Panc1 (cell line): ENCODE measurements at regions not wholly inside any gene's neighbourhood (a gene's known extent, or its start where the extent isn't known, plus 50 kb on each side); places are given as distances from the start of the nearest gene placed in this dataset.

ENCODE experiments used
- ATAC-seq: fragments of 200-7000 bp; cut with Tn5 transposase; 2 replicates; pipeline ENCODE4 v1.9.1; 2020; ENCODE audit warnings: mild to moderate bottlenecking, moderate library complexity
- BruUV-seq: library from RNA; stranded (reverse); fragments of 400-500 nt; replicated peaks from 2 replicates; lab custom pipeline; 2021; lab: Mats Ljungman, UMichigan
- CTCF ChIA-PET: fragments of 300-600 bp; sonication (Branson Sonifier 250); formaldehyde crosslinking; loops from one replicate; lab custom pipeline; 2022; ENCODE audit warnings: antibody characterized with exemption; lab: Charles Lee
- POLR2A ChIA-PET: fragments of 300-600 bp; sonication (Branson Sonifier 250); formaldehyde crosslinking; loops from one replicate; lab custom pipeline; 2022; ENCODE audit warnings: antibody characterized with exemption; lab: Charles Lee
- DNase-seq: peaks from one replicate; pipeline ENCODE4 v3.0.0-alpha.2; 2010; ENCODE audit warnings: low read depth, low spot score
- H3K27ac ChIP-seq: 2 replicates; pipeline ENCODE4 v1.5.1; 2011; ENCODE audit warnings: mild to moderate bottlenecking, low read length, inconsistent platforms
- H3K27me3 ChIP-seq: fragments of 200-500 bp; sonication (Bioruptor generic); 2 replicates; pipeline ENCODE4 v1.6.0; 2014; ENCODE audit warnings: low read length, inconsistent platforms; ENCODE audit not compliant: control insufficient read depth, insufficient read depth
- H3K36me3 ChIP-seq: fragments of 200-500 bp; sonication (Bioruptor generic); 2 replicates; pipeline ENCODE4 v1.5.1; 2014; ENCODE audit warnings: inconsistent platforms, mild to moderate bottlenecking, low read length, moderate library complexity; ENCODE audit not compliant: control insufficient read depth, insufficient read depth
- H3K4me1 ChIP-seq: 2 replicates; pipeline ENCODE4 v1.5.1; 2011; ENCODE audit warnings: inconsistent platforms, mild to moderate bottlenecking, low read length, moderate library complexity; ENCODE audit not compliant: control insufficient read depth, insufficient read depth
- H3K4me3 ChIP-seq, 2 experiments: 2 replicates each; pipeline ENCODE4 v1.5.1; 2011 to 2012; ENCODE audit warnings: low read depth in 2 of 2, low read length in 2 of 2, mild to moderate bottlenecking in 2 of 2, inconsistent platforms in 1 of 2, moderate library complexity in 1 of 2
- H3K9me3 ChIP-seq: fragments of 200-500 bp; sonication (Bioruptor generic); 2 replicates; pipeline ENCODE4 v1.5.1; 2014; ENCODE audit warnings: low read depth, mild to moderate bottlenecking, inconsistent platforms, low read length, moderate library complexity; ENCODE audit not compliant: control insufficient read depth, insufficient read depth
- CTCF ChIP-seq: fragments of 450-650 bp; IDR thresholded peaks from 2 replicates; pipeline ENCODE4 v1.5.1; 2017; ENCODE audit warnings: mild to moderate bottlenecking
- POLR2AphosphoS5 ChIP-seq: IDR thresholded peaks from 2 replicates; pipeline ENCODE4 v1.6.1; 2012; ENCODE audit warnings: mild to moderate bottlenecking, low read depth, low read length, moderate library complexity
- REST ChIP-seq, 2 experiments: IDR thresholded peaks; 2 replicates each; pipeline ENCODE4 v1.6.1; 2011 to 2012; ENCODE audit warnings: low read depth in 2 of 2, control low read depth in 1 of 2, low read length in 1 of 2, mild to moderate bottlenecking in 1 of 2, moderate library complexity in 1 of 2; ENCODE audit not compliant: insufficient read depth in 1 of 2
- SIN3A ChIP-seq: IDR thresholded peaks from 2 replicates; pipeline ENCODE4 v1.6.1; 2012; ENCODE audit warnings: low read depth, mild to moderate bottlenecking, low read length, moderate library complexity, borderline replicate concordance; ENCODE audit not compliant: insufficient read depth
- TCF7L2 ChIP-seq: IDR thresholded peaks from 2 replicates; pipeline ENCODE4 v1.6.1; 2011; ENCODE audit warnings: mild to moderate bottlenecking, low read depth, low read length, inconsistent platforms
- in situ Hi-C: cut with HindIII; loops from 2 replicates; pipeline ENCODE4 v1.10.0; 2016; ENCODE audit warnings: low sequenced_read_pairs, low pct_unique_long_range_greater_than_20kb
- intact Hi-C: fragments of 100-400 bp; cut with micrococcal nuclease; formaldehyde crosslinking; loops from one replicate; pipeline ENCODE4 v1.10.0; 2022; ENCODE audit not compliant: unreplicated experiment

- ChIA-PET CTCF (no interaction called here), POLR2A (no interaction called here)
- intact Hi-C loops, result no loop called here
- no peaks in the 10 kb centered on the region for H3K4me1 ChIP-seq
- no peak for DNase-seq
- H3K27me3 ChIP-seq, result no peaks in the 10 kb centered on the region
- no peak overlapping the region for H3K27ac ChIP-seq
- in situ Hi-C loops, result no loop called here
- no TSS peak for BruUV-seq
- no peaks in the 10 kb centered on the region for H3K36me3 ChIP-seq
- ATAC-seq, result no peak
- H3K4me3 ChIP-seq, result no peak overlapping the region
- no peak for TF ChIP-seq REST (IDR thresholded peaks at IDR 0.05; ENCODE audit: insufficient read depth in 1 of 2, low read depth in 2 of 2, low read length in 1 of 2)
- TF ChIP-seq POLR2AphosphoS5, result no peak
- TF ChIP-seq TCF7L2, result no peak
- TF ChIP-seq SIN3A, result no peak
- H3K9me3 ChIP-seq, result peaks cover 5% of the 10 kb centered on the region
Measured at GRCh38 chr7:49513911-49514310, 259.5 kb upstream of the VWC2 start.

- TF ChIP-seq POLR2AphosphoS5 (no peak), TCF7L2 (no peak), CTCF (no peak), REST (IDR thresholded peaks at IDR 0.05; ENCODE audit: insufficient read depth in 1 of 2, low read depth in 2 of 2, low read length in 1 of 2) (no peak)
- H3K4me1 ChIP-seq, result no peaks in the 10 kb centered on the region
- DNase-seq (no peak), ATAC-seq (no peak)
- in situ Hi-C loops, result no loop called here
- H3K4me3 ChIP-seq, result no peak overlapping the region
- CTCF ChIA-PET, result no interaction called here
- intact Hi-C loops, result no loop called here
- BruUV-seq, result no TSS peak
- H3K9me3 ChIP-seq, result peaks cover 5% of the 10 kb centered on the region; the same call in 1 of the 2 replicates
- no peaks in the 10 kb centered on the region for H3K27me3 ChIP-seq
- no peak overlapping the region for H3K27ac ChIP-seq
- no peaks in the 10 kb centered on the region for H3K36me3 ChIP-seq
- POLR2A ChIA-PET, result no interaction called here
Measured at GRCh38 chr7:49520951-49521350, 252.5 kb upstream of the VWC2 start.
